ENCODE measurements at regions not wholly inside any gene's neighbourhood (a gene's known extent, or its start where the extent isn't known, plus 50 kb on each side); places are given as distances from the start of the nearest gene placed in this dataset.

DNA sequence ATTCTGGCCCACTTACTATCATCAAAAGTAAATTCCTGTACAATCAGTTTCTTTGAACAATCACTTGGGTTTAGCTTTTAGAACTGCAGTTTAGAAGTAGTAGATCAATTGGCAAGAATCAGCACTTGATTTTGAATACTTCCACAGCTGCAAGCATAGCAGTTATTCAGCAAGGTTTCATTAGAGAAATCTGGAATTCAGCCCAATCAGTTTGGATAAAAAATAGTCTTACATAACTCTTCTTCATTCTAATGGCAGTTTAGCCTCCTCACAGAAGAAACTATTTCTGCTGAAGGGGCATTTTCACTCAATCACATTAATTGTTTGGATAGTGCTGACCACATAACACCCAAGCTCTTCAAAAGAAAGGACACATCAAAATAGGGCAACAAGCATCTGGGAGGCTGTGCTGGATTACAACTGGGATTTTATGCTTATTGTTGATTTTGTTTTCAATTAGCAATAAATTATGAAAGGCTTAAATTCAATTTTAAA, 336.2 kb upstream of the PDE4D start:
- TF ChIP-seq, protein P1, sequence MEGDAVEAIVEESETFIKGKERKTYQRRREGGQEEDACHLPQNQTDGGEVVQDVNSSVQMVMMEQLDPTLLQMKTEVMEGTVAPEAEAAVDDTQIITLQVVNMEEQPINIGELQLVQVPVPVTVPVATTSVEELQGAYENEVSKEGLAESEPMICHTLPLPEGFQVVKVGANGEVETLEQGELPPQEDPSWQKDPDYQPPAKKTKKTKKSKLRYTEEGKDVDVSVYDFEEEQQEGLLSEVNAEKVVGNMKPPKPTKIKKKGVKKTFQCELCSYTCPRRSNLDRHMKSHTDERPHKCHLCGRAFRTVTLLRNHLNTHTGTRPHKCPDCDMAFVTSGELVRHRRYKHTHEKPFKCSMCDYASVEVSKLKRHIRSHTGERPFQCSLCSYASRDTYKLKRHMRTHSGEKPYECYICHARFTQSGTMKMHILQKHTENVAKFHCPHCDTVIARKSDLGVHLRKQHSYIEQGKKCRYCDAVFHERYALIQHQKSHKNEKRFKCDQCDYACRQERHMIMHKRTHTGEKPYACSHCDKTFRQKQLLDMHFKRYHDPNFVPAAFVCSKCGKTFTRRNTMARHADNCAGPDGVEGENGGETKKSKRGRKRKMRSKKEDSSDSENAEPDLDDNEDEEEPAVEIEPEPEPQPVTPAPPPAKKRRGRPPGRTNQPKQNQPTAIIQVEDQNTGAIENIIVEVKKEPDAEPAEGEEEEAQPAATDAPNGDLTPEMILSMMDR (IDR thresholded peaks at IDR 0.05; ENCODE audit: low read depth, low read length, missing input control) = no peak
- TF ChIP-seq RAD21 (IDR thresholded peaks at IDR 0.05) = no peak
- TF ChIP-seq NR2F2 (IDR thresholded peaks at IDR 0.05) = no peak
- TF ChIP-seq TAF1 (conservative IDR thresholded peaks at IDR 0.05) = no peak
- TF ChIP-seq, protein P2, sequence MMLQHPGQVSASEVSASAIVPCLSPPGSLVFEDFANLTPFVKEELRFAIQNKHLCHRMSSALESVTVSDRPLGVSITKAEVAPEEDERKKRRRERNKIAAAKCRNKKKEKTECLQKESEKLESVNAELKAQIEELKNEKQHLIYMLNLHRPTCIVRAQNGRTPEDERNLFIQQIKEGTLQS (IDR thresholded peaks at IDR 0.05) = no peak
- no peak for TF ChIP-seq ZBTB33 (IDR thresholded peaks at IDR 0.05)
- TF ChIP-seq GABPA (IDR thresholded peaks at IDR 0.05 in 1 of 2, conservative IDR thresholded peaks at IDR 0.05 in 1 of 2) = no peak
- no peak for TF ChIP-seq FOXA1 (IDR thresholded peaks at IDR 0.05)
- no peak for TF ChIP-seq JUND (IDR thresholded peaks at IDR 0.05)
- TF ChIP-seq MAX (IDR thresholded peaks at IDR 0.05) = no peak
- no peak for TF ChIP-seq REST (IDR thresholded peaks at IDR 0.05)
- no peak for TF ChIP-seq RXRA (IDR thresholded peaks at IDR 0.05)
- no peak for TF ChIP-seq EGR1 (IDR thresholded peaks at IDR 0.05; ENCODE audit: low read depth in 2 of 2)
- TF ChIP-seq SP1 (IDR thresholded peaks at IDR 0.05) = no peak

Measured in liver (tissue), 3 donors.